ENCODE measurements at regions not wholly inside any gene's neighbourhood (a gene's known extent, or its start where the extent isn't known, plus 50 kb on each side); places are given as distances from the start of the nearest gene placed in this dataset.

GRCh38 chr12:114846771-114847170, 162.8 kb upstream of the TBX3 start (continued):
- TF ChIP-seq FOXA1 (IDR thresholded peaks at IDR 0.05) (no peak), NR2F2 (IDR thresholded peaks at IDR 0.05) (no peak)

GRCh38 chr12:114841557-114842251, 157.7 kb upstream of the TBX3 start:
- 81% methylated on average over 5 of the region's 5 CpGs for WGBS
- Histone ChIP-seq H3K9ac (ENCODE audit: low read depth in 1 of 2, low read length in 2 of 2) (no peak overlapping the region), H3K27ac (ENCODE audit: low read depth in 1 of 2, low read length in 2 of 2) (no peak overlapping the region), H3K27me3 (ENCODE audit: control insufficient read depth in 4 of 4, insufficient read depth in 4 of 4, low read length in 3 of 4) (no peaks in the 10 kb centered on the region), H3K4me3 (ENCODE audit: low read depth in 1 of 3, low read length in 3 of 3) (no peak overlapping the region), H3K36me3 (ENCODE audit: control insufficient read depth in 4 of 4, insufficient read depth in 3 of 4, low read depth in 1 of 4, low read length in 3 of 4) (peaks cover 0 to 1% (median 0%) of the 10 kb centered on the region in 4 donors), H3K4me1 (ENCODE audit: control insufficient read depth in 4 of 4, insufficient read depth in 4 of 4, low read length in 3 of 4) (no peaks in the 10 kb centered on the region), H3K9me3 (ENCODE audit: control insufficient read depth in 4 of 4, low read length in 3 of 4) (no peaks in the 10 kb centered on the region)
- DNase-seq (ENCODE audit: low spot score), result no peak
- TF ChIP-seq TAF1 (conservative IDR thresholded peaks at IDR 0.05) (no peak), HNF4G (IDR thresholded peaks at IDR 0.05) (no peak), SP1 (IDR thresholded peaks at IDR 0.05) (no peak), RAD21 (IDR thresholded peaks at IDR 0.05) (no peak), JUND (IDR thresholded peaks at IDR 0.05) (no peak), MAX (IDR thresholded peaks at IDR 0.05) (no peak), FOXA2 (IDR thresholded peaks at IDR 0.05) (no peak), FOXA1 (IDR thresholded peaks at IDR 0.05) (no peak), ATF3 (IDR thresholded peaks at IDR 0.05) (no peak), RXRA (IDR thresholded peaks at IDR 0.05) (no peak), NR2F2 (IDR thresholded peaks at IDR 0.05) (no peak), YY1 (IDR thresholded peaks at IDR 0.05) (no peak), REST (IDR thresholded peaks at IDR 0.05) (no peak), ZBTB33 (IDR thresholded peaks at IDR 0.05) (no peak), GABPA (IDR thresholded peaks at IDR 0.05 in 1 of 2, conservative IDR thresholded peaks at IDR 0.05 in 1 of 2) (no peak), HNF4A (conservative IDR thresholded peaks at IDR 0.05) (no peak), CTCF (IDR thresholded peaks at IDR 0.05; ENCODE audit: low read depth, low read length, missing input control) (no peak), EGR1 (IDR thresholded peaks at IDR 0.05; ENCODE audit: low read depth in 2 of 2) (no peak)

Measured in liver (tissue), 8 donors.